ENCODE measurements at regions not wholly inside any gene's neighbourhood (a gene's known extent, or its start where the extent isn't known, plus 50 kb on each side); places are given as distances from the start of the nearest gene placed in this dataset.

DNA sequence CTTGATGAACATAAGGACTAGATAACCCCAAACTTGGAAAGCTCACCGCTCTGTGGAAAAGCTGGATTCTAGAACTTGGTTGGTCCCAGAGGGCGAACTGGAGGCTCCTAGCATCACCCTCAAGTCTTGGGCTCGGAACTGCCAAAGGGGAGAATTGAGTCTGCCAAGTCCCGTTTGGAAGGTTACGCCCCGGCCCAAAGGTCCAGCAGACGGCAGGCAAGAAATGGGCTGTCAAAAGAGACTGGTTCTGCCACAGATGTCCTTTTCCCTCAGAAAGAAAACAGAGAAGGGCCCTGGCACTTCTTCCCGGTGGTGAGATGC is 182.2 kb downstream of the ANAPC1 start:
- Mint-ChIP-seq H3K9me3 (no peaks in the 10 kb centered on the region), H3K27me3 (no peaks in the 10 kb centered on the region), H3K4me1 (ENCODE audit: low read depth) (peaks cover 16% of the 10 kb centered on the region), H3K4me3 (no peak overlapping the region), H3K27ac (no peak overlapping the region), H3K36me3 (ENCODE audit: low read depth) (no peaks in the 10 kb centered on the region)
- intact Hi-C loops (cut with DNase I, micrococcal nuclease), result loop anchor here (1.0 to 5.0 kb wide), 2 partner anchors 584 to 889 kb away; no protein-coding TSS in a partner anchor
- Histone ChIP-seq H3K9me3 (ENCODE audit: control insufficient read depth in 1 of 2, insufficient read depth in 1 of 2, low read length in 2 of 2) (no peaks in the 10 kb centered on the region), H3K36me3 (ENCODE audit: insufficient read depth, low read length) (no peaks in the 10 kb centered on the region), H3K27me3 (ENCODE audit: control insufficient read depth in 1 of 2, insufficient read depth in 2 of 2, low read length in 2 of 2) (no peaks in the 10 kb centered on the region), H3K27ac (ENCODE audit: low read depth in 1 of 2, low read length in 2 of 2) (no peak overlapping the region), H3K4me3 (ENCODE audit: low read length) (no peak overlapping the region), H3K4me1 (ENCODE audit: insufficient read depth, low read length) (peaks cover 39% of the 10 kb centered on the region)
- ATAC-seq (ENCODE audit: poor library complexity) (no peak), DNase-seq (no peak)
- TF ChIP-seq, protein P1, sequence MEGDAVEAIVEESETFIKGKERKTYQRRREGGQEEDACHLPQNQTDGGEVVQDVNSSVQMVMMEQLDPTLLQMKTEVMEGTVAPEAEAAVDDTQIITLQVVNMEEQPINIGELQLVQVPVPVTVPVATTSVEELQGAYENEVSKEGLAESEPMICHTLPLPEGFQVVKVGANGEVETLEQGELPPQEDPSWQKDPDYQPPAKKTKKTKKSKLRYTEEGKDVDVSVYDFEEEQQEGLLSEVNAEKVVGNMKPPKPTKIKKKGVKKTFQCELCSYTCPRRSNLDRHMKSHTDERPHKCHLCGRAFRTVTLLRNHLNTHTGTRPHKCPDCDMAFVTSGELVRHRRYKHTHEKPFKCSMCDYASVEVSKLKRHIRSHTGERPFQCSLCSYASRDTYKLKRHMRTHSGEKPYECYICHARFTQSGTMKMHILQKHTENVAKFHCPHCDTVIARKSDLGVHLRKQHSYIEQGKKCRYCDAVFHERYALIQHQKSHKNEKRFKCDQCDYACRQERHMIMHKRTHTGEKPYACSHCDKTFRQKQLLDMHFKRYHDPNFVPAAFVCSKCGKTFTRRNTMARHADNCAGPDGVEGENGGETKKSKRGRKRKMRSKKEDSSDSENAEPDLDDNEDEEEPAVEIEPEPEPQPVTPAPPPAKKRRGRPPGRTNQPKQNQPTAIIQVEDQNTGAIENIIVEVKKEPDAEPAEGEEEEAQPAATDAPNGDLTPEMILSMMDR (IDR thresholded peaks at IDR 0.05), result no peak
- ChIA-PET CTCF (no interaction called here), POLR2A (no interaction called here)

- Mint-ChIP-seq H3K4me3 (no peak overlapping the region), H3K36me3 (ENCODE audit: low read depth) (no peaks in the 10 kb centered on the region), H3K27me3 (no peaks in the 10 kb centered on the region), H3K27ac (no peak overlapping the region), H3K9me3 (no peaks in the 10 kb centered on the region), H3K4me1 (ENCODE audit: low read depth) (peaks cover 16% of the 10 kb centered on the region)
- H3K27ac ChIP-seq (ENCODE audit: low read depth in 1 of 2, low read length in 2 of 2), result no peak overlapping the region
- intact Hi-C loops (cut with DNase I, micrococcal nuclease), result loop anchor here (1.0 to 5.0 kb wide), 2 partner anchors 585 to 890 kb away; no protein-coding TSS in a partner anchor
- H3K36me3 ChIP-seq (ENCODE audit: insufficient read depth, low read length), result no peaks in the 10 kb centered on the region
- no peaks in the 10 kb centered on the region for H3K27me3 ChIP-seq (ENCODE audit: control insufficient read depth in 1 of 2, insufficient read depth in 2 of 2, low read length in 2 of 2)
- DNase-seq, result peak; percentile 11 to 66 (median 28)
- TF ChIP-seq, protein P1 (IDR thresholded peaks at IDR 0.05), result peak; percentile 41
- H3K4me3 ChIP-seq (ENCODE audit: low read length), result no peak overlapping the region
- H3K4me1 ChIP-seq (ENCODE audit: insufficient read depth, low read length), result peaks cover 39% of the 10 kb centered on the region
- no peaks in the 10 kb centered on the region for H3K9me3 ChIP-seq (ENCODE audit: control insufficient read depth in 1 of 2, insufficient read depth in 1 of 2, low read length in 2 of 2)
- POLR2A ChIA-PET, result no interaction called here
- CTCF ChIA-PET, result no interaction called here
- ATAC-seq (ENCODE audit: poor library complexity), result no peak
These were observed 181.7 kb downstream of the ANAPC1 start for GRCh38 chr2:111702119-111702803.

- no peaks in the 10 kb centered on the region for H3K36me3 Mint-ChIP-seq (ENCODE audit: low read depth)
- Histone ChIP-seq H3K27me3 (ENCODE audit: control insufficient read depth in 1 of 2, insufficient read depth in 2 of 2, low read length in 2 of 2) (no peaks in the 10 kb centered on the region), H3K36me3 (ENCODE audit: insufficient read depth, low read length) (no peaks in the 10 kb centered on the region), H3K4me1 (ENCODE audit: insufficient read depth, low read length) (peaks cover 39% of the 10 kb centered on the region), H3K4me3 (ENCODE audit: low read length) (no peak overlapping the region), H3K9me3 (ENCODE audit: control insufficient read depth in 1 of 2, insufficient read depth in 1 of 2, low read length in 2 of 2) (no peaks in the 10 kb centered on the region), H3K27ac (ENCODE audit: low read depth in 1 of 2, low read length in 2 of 2) (no peak overlapping the region)
- CTCF ChIA-PET, result no interaction called here
- POLR2A ChIA-PET, result no interaction called here
- intact Hi-C loops (cut with DNase I, micrococcal nuclease), result loop anchor here (1.0 to 5.0 kb wide), 2 partner anchors 585 to 890 kb away; no protein-coding TSS in a partner anchor
- DNase-seq (no peak), ATAC-seq (ENCODE audit: poor library complexity) (no peak)
- H3K27me3 Mint-ChIP-seq, result no peaks in the 10 kb centered on the region
- no peaks in the 10 kb centered on the region for H3K9me3 Mint-ChIP-seq
- peaks cover 16% of the 10 kb centered on the region for H3K4me1 Mint-ChIP-seq (ENCODE audit: low read depth)
- H3K27ac Mint-ChIP-seq, result no peak overlapping the region
- no peak overlapping the region for H3K4me3 Mint-ChIP-seq
- TF ChIP-seq, protein P1 (IDR thresholded peaks at IDR 0.05), result no peak
These were observed 181.2 kb downstream of the ANAPC1 start for GRCh38 chr2:111702804-111703196.
